Amniotic epithelial cell (primary cell): ENCODE measurements at regions not wholly inside any gene's neighbourhood (a gene's known extent, or its start where the extent isn't known, plus 50 kb on each side); places are given as distances from the start of the nearest gene placed in this dataset.

ENCODE experiments used
- DNase-seq: peaks from one replicate; pipeline ENCODE4 v3.0.0-alpha.2; 2010; ENCODE audit warnings: low read depth

- DNase-seq: no peak
Observed at GRCh38 chr2:3099860-3100234, 277.8 kb downstream of the EIPR1 start.

- no peak for DNase-seq
Observed at GRCh38 chr2:3099145-3099859, 278.3 kb downstream of the EIPR1 start.

GRCh38 chr2:3098231-3098630 lies 279.4 kb downstream of the EIPR1 start:
- DNase-seq: no peak

- DNase-seq: no peak
Observed at GRCh38 chr2:3097804-3098203, 279.8 kb downstream of the EIPR1 start.

GRCh38 chr2:3094999-3095958 lies 282.3 kb downstream of the EIPR1 start:
- no peak for DNase-seq

GRCh38 chr2:3094318-3094717 lies 283.3 kb downstream of the EIPR1 start:
- no peak for DNase-seq

GRCh38 chr2:3091696-3092095 lies 285.9 kb downstream of the EIPR1 start:
- no peak for DNase-seq

- no peak for DNase-seq
Observed at GRCh38 chr2:3082705-3083104, 294.9 kb downstream of the EIPR1 start.

- DNase-seq: no peak
Observed at GRCh38 chr2:3079959-3080948, 297.4 kb downstream of the EIPR1 start.

GRCh38 chr2:3079466-3079865 lies 298.2 kb downstream of the EIPR1 start:
- DNase-seq: no peak

- no peak for DNase-seq
Observed at GRCh38 chr2:3078684-3079083, 298.9 kb downstream of the EIPR1 start.

GRCh38 chr2:3076848-3077642 lies 300.6 kb downstream of the EIPR1 start:
- no peak for DNase-seq

GRCh38 chr2:3075991-3076340 lies 301.7 kb downstream of the EIPR1 start:
- no peak for DNase-seq

GRCh38 chr2:3075316-3075990 lies 302.2 kb downstream of the EIPR1 start:
- no peak for DNase-seq

GRCh38 chr2:3073704-3074103 lies 303.9 kb downstream of the EIPR1 start:
- no peak for DNase-seq

- DNase-seq: no peak
Observed at GRCh38 chr2:3073041-3073595, 304.5 kb downstream of the EIPR1 start.

- DNase-seq: no peak
Observed at GRCh38 chr2:3071685-3072263, 305.8 kb downstream of the EIPR1 start.

GRCh38 chr2:3066831-3067230 lies 310.8 kb downstream of the EIPR1 start:
- DNase-seq: no peak

GRCh38 chr2:3065928-3066327 lies 311.7 kb downstream of the EIPR1 start:
- DNase-seq: no peak
